T-helper 1 cell treated with Interleukin-12 subunit alpha and Interleukin-12 subunit beta and Interleukin-4 antibody, amounts not matched to agents 30 μg/mL and 1 μg/mL, for 36 hours (primary cell): ENCODE measurements at regions not wholly inside any gene's neighbourhood (a gene's known extent, or its start where the extent isn't known, plus 50 kb on each side); places are given as distances from the start of the nearest gene placed in this dataset.

Source experiments
- H3K27ac Mint-ChIP-seq: one replicate; pipeline ENCODE4 v1.8.0; 2021; ENCODE audit warnings: mild to moderate bottlenecking, mixed read lengths
- H3K27me3 Mint-ChIP-seq: one replicate; pipeline ENCODE4 v1.8.0; 2021; ENCODE audit warnings: low read depth, mixed read lengths
- H3K36me3 Mint-ChIP-seq: one replicate; pipeline ENCODE4 v1.8.0; 2021; ENCODE audit warnings: low read depth, mixed read lengths
- H3K4me1 Mint-ChIP-seq: one replicate; pipeline ENCODE4 v1.8.0; 2021; ENCODE audit warnings: low read depth, mixed read lengths
- H3K4me3 Mint-ChIP-seq: one replicate; pipeline ENCODE4 v1.8.0; 2021; ENCODE audit warnings: mild to moderate bottlenecking, moderate library complexity, mixed read lengths
- H3K9me3 Mint-ChIP-seq: one replicate; pipeline ENCODE4 v1.8.0; 2021; ENCODE audit warnings: mixed read lengths

- Mint-ChIP-seq H3K4me3 (no peak overlapping the region), H3K36me3 (no peaks in the 10 kb centered on the region), H3K4me1 (no peaks in the 10 kb centered on the region), H3K9me3 (peaks cover 36% of the 10 kb centered on the region), H3K27ac (no peak overlapping the region), H3K27me3 (no peaks in the 10 kb centered on the region)
Measured at GRCh38 chr16:6266703-6267102, 1065.9 kb upstream of the RBFOX1 start.

GRCh38 chr16:6265968-6266367, 1066.7 kb upstream of the RBFOX1 start:
- Mint-ChIP-seq H3K4me1 (no peaks in the 10 kb centered on the region), H3K27me3 (no peaks in the 10 kb centered on the region), H3K27ac (no peak overlapping the region), H3K4me3 (no peak overlapping the region), H3K9me3 (peaks cover 33% of the 10 kb centered on the region), H3K36me3 (no peaks in the 10 kb centered on the region)

- no peak overlapping the region for H3K27ac Mint-ChIP-seq
- no peaks in the 10 kb centered on the region for H3K4me1 Mint-ChIP-seq
- peaks cover 47% of the 10 kb centered on the region for H3K9me3 Mint-ChIP-seq
- H3K27me3 Mint-ChIP-seq = no peaks in the 10 kb centered on the region
- H3K36me3 Mint-ChIP-seq = no peaks in the 10 kb centered on the region
- no peak overlapping the region for H3K4me3 Mint-ChIP-seq
Measured at GRCh38 chr16:6258056-6258455, 1074.6 kb upstream of the RBFOX1 start.

GRCh38 chr16:6252541-6252940, 1080.1 kb upstream of the RBFOX1 start:
- Mint-ChIP-seq H3K36me3 (no peaks in the 10 kb centered on the region), H3K27ac (no peak overlapping the region)

GRCh38 chr16:6250511-6250910, 1082.1 kb upstream of the RBFOX1 start:
- peaks cover 43% of the 10 kb centered on the region for H3K9me3 Mint-ChIP-seq
- H3K27ac Mint-ChIP-seq = no peak overlapping the region
- no peaks in the 10 kb centered on the region for H3K36me3 Mint-ChIP-seq
- H3K4me1 Mint-ChIP-seq = no peaks in the 10 kb centered on the region
- H3K27me3 Mint-ChIP-seq = no peaks in the 10 kb centered on the region
- no peak overlapping the region for H3K4me3 Mint-ChIP-seq

More at GRCh38 chr16:6252541-6252940, 1080.1 kb upstream of the RBFOX1 start:
- Mint-ChIP-seq H3K4me3 (no peak overlapping the region), H3K9me3 (peaks cover 54% of the 10 kb centered on the region), H3K27me3 (no peaks in the 10 kb centered on the region), H3K4me1 (no peaks in the 10 kb centered on the region)

GRCh38 chr16:6249863-6250262, 1082.8 kb upstream of the RBFOX1 start:
- Mint-ChIP-seq H3K4me3 (no peak overlapping the region), H3K27me3 (no peaks in the 10 kb centered on the region), H3K27ac (no peak overlapping the region), H3K9me3 (peaks cover 39% of the 10 kb centered on the region), H3K36me3 (no peaks in the 10 kb centered on the region), H3K4me1 (no peaks in the 10 kb centered on the region)

GRCh38 chr16:6248199-6248598, 1084.4 kb upstream of the RBFOX1 start:
- Mint-ChIP-seq H3K4me1 (no peaks in the 10 kb centered on the region), H3K9me3 (peaks cover 32% of the 10 kb centered on the region), H3K27ac (no peak overlapping the region), H3K27me3 (no peaks in the 10 kb centered on the region), H3K36me3 (no peaks in the 10 kb centered on the region), H3K4me3 (no peak overlapping the region)

GRCh38 chr16:6247775-6248174, 1084.9 kb upstream of the RBFOX1 start:
- H3K4me3 Mint-ChIP-seq = no peak overlapping the region

GRCh38 chr16:6247150-6247549, 1085.5 kb upstream of the RBFOX1 start:
- Mint-ChIP-seq H3K4me3 (no peak overlapping the region), H3K27me3 (no peaks in the 10 kb centered on the region), H3K9me3 (peaks cover 21% of the 10 kb centered on the region), H3K36me3 (no peaks in the 10 kb centered on the region), H3K4me1 (no peaks in the 10 kb centered on the region), H3K27ac (no peak overlapping the region)

More at GRCh38 chr16:6247775-6248174, 1084.9 kb upstream of the RBFOX1 start:
- peaks cover 27% of the 10 kb centered on the region for H3K9me3 Mint-ChIP-seq
- H3K36me3 Mint-ChIP-seq = no peaks in the 10 kb centered on the region
- H3K27ac Mint-ChIP-seq = no peak overlapping the region
- no peaks in the 10 kb centered on the region for H3K27me3 Mint-ChIP-seq
- H3K4me1 Mint-ChIP-seq = no peaks in the 10 kb centered on the region

- H3K27ac Mint-ChIP-seq = no peak overlapping the region
- H3K27me3 Mint-ChIP-seq = no peaks in the 10 kb centered on the region
Measured at GRCh38 chr16:6246266-6246665, 1086.4 kb upstream of the RBFOX1 start.

GRCh38 chr16:6232056-6232455, 1100.6 kb upstream of the RBFOX1 start:
- Mint-ChIP-seq H3K9me3 (peaks cover 18% of the 10 kb centered on the region), H3K27me3 (no peaks in the 10 kb centered on the region), H3K36me3 (no peaks in the 10 kb centered on the region), H3K4me1 (no peaks in the 10 kb centered on the region), H3K27ac (no peak overlapping the region), H3K4me3 (no peak overlapping the region)

More at GRCh38 chr16:6246266-6246665, 1086.4 kb upstream of the RBFOX1 start:
- Mint-ChIP-seq H3K9me3 (peaks cover 14% of the 10 kb centered on the region), H3K4me1 (no peaks in the 10 kb centered on the region), H3K36me3 (no peaks in the 10 kb centered on the region), H3K4me3 (no peak overlapping the region)

GRCh38 chr16:6231398-6231797, 1101.2 kb upstream of the RBFOX1 start:
- Mint-ChIP-seq H3K27ac (no peak overlapping the region), H3K9me3 (peaks cover 17% of the 10 kb centered on the region), H3K27me3 (no peaks in the 10 kb centered on the region)

GRCh38 chr16:6229186-6229585, 1103.5 kb upstream of the RBFOX1 start:
- H3K4me1 Mint-ChIP-seq = no peaks in the 10 kb centered on the region
- no peaks in the 10 kb centered on the region for H3K36me3 Mint-ChIP-seq
- peaks cover 13% of the 10 kb centered on the region for H3K9me3 Mint-ChIP-seq
- H3K27ac Mint-ChIP-seq = no peak overlapping the region
- no peak overlapping the region for H3K4me3 Mint-ChIP-seq
- H3K27me3 Mint-ChIP-seq = no peaks in the 10 kb centered on the region

More at GRCh38 chr16:6231398-6231797, 1101.2 kb upstream of the RBFOX1 start:
- Mint-ChIP-seq H3K4me3 (no peak overlapping the region), H3K36me3 (no peaks in the 10 kb centered on the region), H3K4me1 (no peaks in the 10 kb centered on the region)

GRCh38 chr16:6218855-6219254, 1113.8 kb upstream of the RBFOX1 start:
- H3K27ac Mint-ChIP-seq = no peak overlapping the region

GRCh38 chr16:6216836-6217235, 1115.8 kb upstream of the RBFOX1 start:
- no peak overlapping the region for H3K4me3 Mint-ChIP-seq
- no peaks in the 10 kb centered on the region for H3K36me3 Mint-ChIP-seq
- H3K4me1 Mint-ChIP-seq = no peaks in the 10 kb centered on the region
- peaks cover 31% of the 10 kb centered on the region for H3K9me3 Mint-ChIP-seq
- no peaks in the 10 kb centered on the region for H3K27me3 Mint-ChIP-seq
- no peak overlapping the region for H3K27ac Mint-ChIP-seq

More at GRCh38 chr16:6218855-6219254, 1113.8 kb upstream of the RBFOX1 start:
- Mint-ChIP-seq H3K4me1 (no peaks in the 10 kb centered on the region), H3K4me3 (no peak overlapping the region), H3K27me3 (no peaks in the 10 kb centered on the region), H3K9me3 (peaks cover 30% of the 10 kb centered on the region), H3K36me3 (no peaks in the 10 kb centered on the region)

- H3K27ac Mint-ChIP-seq = no peak overlapping the region
- peaks cover 14% of the 10 kb centered on the region for H3K9me3 Mint-ChIP-seq
- H3K4me3 Mint-ChIP-seq = no peak overlapping the region
- no peaks in the 10 kb centered on the region for H3K4me1 Mint-ChIP-seq
- no peaks in the 10 kb centered on the region for H3K27me3 Mint-ChIP-seq
- H3K36me3 Mint-ChIP-seq = no peaks in the 10 kb centered on the region
Measured at GRCh38 chr16:6211644-6212043, 1114.0 kb upstream of the EEF2KMT start.
